Fibroblast of villous mesenchyme (primary cell): ENCODE measurements at regions not wholly inside any gene's neighbourhood (a gene's known extent, or its start where the extent isn't known, plus 50 kb on each side); places are given as distances from the start of the nearest gene placed in this dataset.
"Not testable (repeated sequence)": the region's sequence is repeated elsewhere in the genome, so short reads cannot be mapped to it uniquely, and the experiment has no call there.

ENCODE experiments used
- DNase-seq: peaks from one replicate; pipeline ENCODE4 v3.0.0-alpha.2; 2010; ENCODE audit warnings: low read depth
- H3K4me3 ChIP-seq: 2 replicates; pipeline ENCODE4 v1.5.1; 2011; ENCODE audit warnings: low read depth, mild to moderate bottlenecking, low read length
- TF ChIP-seq, protein P1 (sequence below): IDR thresholded peaks from 2 replicates; pipeline ENCODE4 v1.5.1; 2012; ENCODE audit warnings: low read depth, mild to moderate bottlenecking, low read length; ENCODE audit not compliant: insufficient read depth

DNA sequence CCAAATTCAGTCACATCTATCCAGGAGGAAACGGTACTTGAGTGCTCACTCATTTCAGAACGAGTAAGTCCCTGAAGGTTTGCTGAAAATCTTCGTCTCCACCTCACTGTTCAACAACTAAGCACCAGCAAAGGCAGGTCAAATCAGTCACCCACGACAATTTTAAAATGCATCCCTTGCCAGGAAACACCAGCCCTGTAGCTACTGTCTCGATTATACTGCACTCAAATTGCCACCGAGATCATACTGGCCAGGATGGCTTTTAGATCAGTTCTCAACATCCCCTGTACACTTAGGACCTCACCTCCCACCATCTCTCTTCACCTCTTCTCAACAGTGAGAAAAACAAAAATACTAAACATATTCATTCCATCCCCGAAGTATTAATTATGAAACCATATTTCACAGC is 298.6 kb downstream of the AGTPBP1 start:
- no peak for DNase-seq
- H3K4me3 ChIP-seq = no peak overlapping the region
- TF ChIP-seq, protein P1, sequence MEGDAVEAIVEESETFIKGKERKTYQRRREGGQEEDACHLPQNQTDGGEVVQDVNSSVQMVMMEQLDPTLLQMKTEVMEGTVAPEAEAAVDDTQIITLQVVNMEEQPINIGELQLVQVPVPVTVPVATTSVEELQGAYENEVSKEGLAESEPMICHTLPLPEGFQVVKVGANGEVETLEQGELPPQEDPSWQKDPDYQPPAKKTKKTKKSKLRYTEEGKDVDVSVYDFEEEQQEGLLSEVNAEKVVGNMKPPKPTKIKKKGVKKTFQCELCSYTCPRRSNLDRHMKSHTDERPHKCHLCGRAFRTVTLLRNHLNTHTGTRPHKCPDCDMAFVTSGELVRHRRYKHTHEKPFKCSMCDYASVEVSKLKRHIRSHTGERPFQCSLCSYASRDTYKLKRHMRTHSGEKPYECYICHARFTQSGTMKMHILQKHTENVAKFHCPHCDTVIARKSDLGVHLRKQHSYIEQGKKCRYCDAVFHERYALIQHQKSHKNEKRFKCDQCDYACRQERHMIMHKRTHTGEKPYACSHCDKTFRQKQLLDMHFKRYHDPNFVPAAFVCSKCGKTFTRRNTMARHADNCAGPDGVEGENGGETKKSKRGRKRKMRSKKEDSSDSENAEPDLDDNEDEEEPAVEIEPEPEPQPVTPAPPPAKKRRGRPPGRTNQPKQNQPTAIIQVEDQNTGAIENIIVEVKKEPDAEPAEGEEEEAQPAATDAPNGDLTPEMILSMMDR = no peak

- H3K4me3 ChIP-seq = no peak overlapping the region
- TF ChIP-seq, protein P1 = no peak
- DNase-seq = no peak
These were observed 302.0 kb downstream of the AGTPBP1 start for GRCh38 chr9:85439791-85440190.

GRCh38 chr9:85433956-85434355 is 307.8 kb downstream of the AGTPBP1 start:
- DNase-seq, H3K4me3 ChIP-seq: not testable (repeated sequence)

DNA sequence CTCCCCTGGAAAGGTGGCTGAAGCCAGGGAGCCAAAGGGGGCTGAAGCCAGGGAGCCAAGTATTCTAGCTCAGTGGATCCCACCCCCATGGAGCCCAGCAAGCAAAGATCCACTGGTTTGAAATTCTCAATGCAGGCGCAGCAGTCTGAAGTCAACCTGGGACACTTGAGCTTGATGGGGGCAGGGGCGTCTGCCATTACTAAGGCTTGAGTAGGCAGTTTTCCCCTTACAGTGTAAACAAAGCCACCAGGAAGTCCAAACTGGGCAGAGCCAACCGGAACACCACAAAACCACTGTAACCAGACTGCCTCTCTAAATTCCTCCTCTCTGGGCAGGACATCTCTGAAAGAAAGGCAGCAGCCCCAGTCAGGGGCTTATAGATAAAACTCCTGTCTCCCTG is 308.2 kb downstream of the AGTPBP1 start:
- DNase-seq, H3K4me3 ChIP-seq: not testable (repeated sequence)

DNA sequence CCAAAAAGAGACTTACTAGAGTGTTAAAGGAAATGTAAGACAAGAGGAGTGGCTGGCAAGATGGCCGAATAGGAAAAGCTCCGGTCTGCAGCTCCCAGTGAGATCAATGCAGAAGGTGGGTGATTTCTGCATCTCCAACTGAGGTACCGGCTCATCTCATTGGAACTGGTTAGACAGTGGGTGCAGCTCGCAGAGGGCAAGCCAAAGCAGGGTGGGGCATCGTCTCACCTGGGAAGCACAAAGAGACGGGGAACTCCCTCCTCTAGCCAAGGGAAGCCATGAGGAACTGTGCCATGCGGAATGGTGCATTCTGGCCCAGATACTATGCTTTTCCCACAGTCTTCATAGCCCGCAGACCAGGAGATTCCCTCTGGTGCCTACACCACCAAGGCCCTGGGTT is 308.7 kb downstream of the AGTPBP1 start:
- no peak for DNase-seq
- no peak overlapping the region for H3K4me3 ChIP-seq
- TF ChIP-seq, protein P1 = no peak

DNA sequence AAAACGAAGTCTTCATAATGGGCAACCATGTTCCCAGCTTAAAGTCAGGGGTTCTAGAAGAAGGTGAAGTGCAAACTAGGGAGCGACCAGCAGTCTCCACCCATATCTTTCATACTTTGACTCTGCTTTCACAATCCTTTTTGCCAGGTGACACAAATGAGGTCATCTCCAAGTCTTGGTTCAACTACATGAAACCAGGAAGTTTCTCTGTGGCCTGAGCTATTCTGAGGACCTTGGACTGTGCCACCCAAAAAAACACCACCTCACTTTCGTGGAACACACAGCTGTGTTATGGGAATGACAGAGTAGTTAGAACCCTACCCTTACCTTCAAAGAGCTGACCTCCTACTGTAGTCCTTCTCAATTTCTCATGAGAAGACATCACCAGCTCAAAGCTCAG is 309.2 kb downstream of the AGTPBP1 start:
- no peak overlapping the region for H3K4me3 ChIP-seq
- TF ChIP-seq, protein P1 = no peak
- DNase-seq = no peak

DNA sequence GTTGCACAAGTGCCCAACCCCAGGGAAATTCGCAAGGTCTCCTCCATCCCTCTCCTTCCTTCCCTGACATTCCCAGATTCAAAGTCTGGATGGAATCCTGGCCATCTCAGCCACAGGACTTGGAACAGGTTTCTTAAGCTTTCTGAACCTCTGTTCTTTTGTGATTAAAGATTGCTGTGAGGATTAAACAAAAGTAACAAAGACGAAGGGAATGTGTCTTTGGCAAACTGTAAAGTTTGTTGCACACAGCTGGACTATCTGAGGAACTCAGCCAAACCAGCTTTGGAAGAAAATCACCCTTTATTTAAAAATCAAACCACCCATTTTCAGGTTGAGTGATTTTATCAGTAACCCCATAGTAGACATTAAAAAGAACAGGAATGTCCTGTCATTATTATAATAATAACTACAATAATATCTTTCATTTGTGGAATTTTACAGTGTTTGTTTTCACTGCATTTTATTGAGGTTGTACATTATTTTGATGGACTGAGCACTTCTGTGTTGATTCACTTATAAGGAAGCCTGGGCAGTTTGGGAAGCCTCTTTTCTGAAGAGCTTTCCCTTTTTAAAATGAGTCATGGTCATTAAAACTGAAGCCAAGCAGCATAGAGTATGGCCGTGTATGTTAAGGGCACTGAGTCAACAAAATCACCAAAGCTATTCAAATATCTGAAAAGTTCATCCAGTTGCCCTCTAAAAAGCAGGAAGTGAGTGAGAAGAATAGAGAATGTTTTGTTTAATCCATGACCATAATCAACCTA is 310.2 kb downstream of the AGTPBP1 start:
- H3K4me3 ChIP-seq = no peak overlapping the region
- TF ChIP-seq, protein P1 = no peak
- no peak for DNase-seq

DNA sequence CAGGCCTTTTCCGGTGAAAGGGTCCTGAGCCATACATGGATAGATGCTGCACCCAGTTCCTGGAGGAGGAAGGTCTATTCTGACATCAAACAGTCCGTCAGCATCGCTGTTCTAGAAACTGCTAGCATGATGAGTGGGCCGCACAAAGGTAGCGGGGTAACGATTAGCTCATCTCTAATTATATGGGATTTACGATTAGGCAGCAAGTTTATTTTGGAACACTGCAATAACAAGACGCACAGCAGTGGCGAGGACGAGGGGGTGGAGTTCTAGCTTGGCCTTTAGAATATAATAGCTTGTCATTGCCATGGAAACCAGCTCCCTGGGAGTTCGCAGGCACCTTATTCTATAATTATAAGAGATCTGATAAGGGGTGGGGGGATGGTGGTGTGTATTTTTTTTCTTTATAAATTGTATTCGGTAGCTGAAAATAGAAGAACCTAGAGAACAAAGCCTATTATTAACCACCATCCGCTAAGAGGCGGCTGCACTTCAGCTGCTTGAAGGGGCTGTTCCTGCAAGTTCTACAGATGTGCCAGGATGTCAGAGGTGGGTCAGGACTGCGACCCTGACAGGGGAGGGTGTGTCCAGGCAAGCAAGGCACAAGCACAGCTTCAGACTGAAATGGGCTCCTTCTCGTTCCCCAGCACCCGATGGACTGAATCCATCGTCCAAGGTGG is 311.0 kb downstream of the AGTPBP1 start:
- H3K4me3 ChIP-seq = no peak overlapping the region
- TF ChIP-seq, protein P1 = no peak
- no peak for DNase-seq
